ENCODE measurements at regions not wholly inside any gene's neighbourhood (a gene's known extent, or its start where the extent isn't known, plus 50 kb on each side); places are given as distances from the start of the nearest gene placed in this dataset.

- no peak for DNase-seq (ENCODE audit: low read depth, low spot score)
- in situ Hi-C loops (cut with HindIII; ENCODE audit: low sequenced_read_pairs), result no loop called here
- TF ChIP-seq CTCF (IDR thresholded peaks at IDR 0.05; ENCODE audit: low read depth, low read length), result no peak
- H3K4me3 ChIP-seq (ENCODE audit: low read depth, low read length), result no peak overlapping the region
Observed at GRCh38 chr16:63808730-63809129, 1313.1 kb downstream of the CDH11 start.

GRCh38 chr16:63806794-63807506, 1314.9 kb downstream of the CDH11 start:
- no peak for DNase-seq (ENCODE audit: low read depth, low spot score)
- H3K4me3 ChIP-seq (ENCODE audit: low read depth, low read length), result no peak overlapping the region
- in situ Hi-C loops (cut with HindIII; ENCODE audit: low sequenced_read_pairs), result no loop called here
- no peak for TF ChIP-seq CTCF (IDR thresholded peaks at IDR 0.05; ENCODE audit: low read depth, low read length)

GRCh38 chr16:63804126-63804525, 1317.7 kb downstream of the CDH11 start:
- no peak for TF ChIP-seq CTCF (IDR thresholded peaks at IDR 0.05; ENCODE audit: low read depth, low read length)
- in situ Hi-C loops (cut with HindIII; ENCODE audit: low sequenced_read_pairs), result no loop called here
- no peak for DNase-seq (ENCODE audit: low read depth, low spot score)
- H3K4me3 ChIP-seq (ENCODE audit: low read depth, low read length), result no peak overlapping the region

- TF ChIP-seq CTCF (IDR thresholded peaks at IDR 0.05; ENCODE audit: low read depth, low read length), result no peak
- in situ Hi-C loops (cut with HindIII; ENCODE audit: low sequenced_read_pairs), result no loop called here
- DNase-seq (ENCODE audit: low read depth, low spot score), result no peak
- H3K4me3 ChIP-seq (ENCODE audit: low read depth, low read length), result no peak overlapping the region
Observed at GRCh38 chr16:63789603-63790002, 1332.3 kb downstream of the CDH11 start.

- H3K4me3 ChIP-seq (ENCODE audit: low read depth, low read length), result no peak overlapping the region
- in situ Hi-C loops (cut with HindIII; ENCODE audit: low sequenced_read_pairs), result no loop called here
- TF ChIP-seq CTCF (IDR thresholded peaks at IDR 0.05; ENCODE audit: low read depth, low read length), result no peak
- DNase-seq (ENCODE audit: low read depth, low spot score), result peak; percentile 0
Observed at GRCh38 chr16:63787014-63787413, 1334.8 kb downstream of the CDH11 start.

- DNase-seq (ENCODE audit: low read depth, low spot score), result no peak
- in situ Hi-C loops (cut with HindIII; ENCODE audit: low sequenced_read_pairs), result no loop called here
- TF ChIP-seq CTCF (IDR thresholded peaks at IDR 0.05; ENCODE audit: low read depth, low read length), result no peak
- H3K4me3 ChIP-seq (ENCODE audit: low read depth, low read length), result no peak overlapping the region
Observed at GRCh38 chr16:63785170-63785569, 1336.7 kb downstream of the CDH11 start.
